Activated naive CD4-positive, alpha-beta T cell treated with anti-CD3 and anti-CD28 coated beads for 36 hours (primary cell): ENCODE measurements at regions not wholly inside any gene's neighbourhood (a gene's known extent, or its start where the extent isn't known, plus 50 kb on each side); places are given as distances from the start of the nearest gene placed in this dataset.

Experiments
- CTCF ChIA-PET: fragments of 350-600 bp; sonication (Branson Sonifier 250); formaldehyde crosslinking; loops from one replicate; lab custom pipeline; 2021; ENCODE audit warnings: antibody characterized with exemption; lab: Charles Lee
- DNase-seq: peaks from one replicate; pipeline ENCODE4 v3.0.0-alpha.2; 2020
- H3K27ac Mint-ChIP-seq: one replicate; pipeline ENCODE4 v1.8.0; 2021; ENCODE audit warnings: mild to moderate bottlenecking, mixed read lengths
- H3K27me3 Mint-ChIP-seq: one replicate; pipeline ENCODE4 v1.8.0; 2021; ENCODE audit warnings: low read depth, mixed read lengths
- H3K36me3 Mint-ChIP-seq: one replicate; pipeline ENCODE4 v1.8.0; 2021; ENCODE audit warnings: low read depth, mixed read lengths
- H3K4me1 Mint-ChIP-seq: one replicate; pipeline ENCODE4 v1.8.0; 2021; ENCODE audit warnings: low read depth, mixed read lengths
- H3K4me3 Mint-ChIP-seq: one replicate; pipeline ENCODE4 v1.8.0; 2021; ENCODE audit warnings: mild to moderate bottlenecking, moderate library complexity, mixed read lengths
- H3K9me3 Mint-ChIP-seq: one replicate; pipeline ENCODE4 v1.8.0; 2021; ENCODE audit warnings: mixed read lengths
- intact Hi-C: fragments of 100-400 bp; cut with micrococcal nuclease; formaldehyde crosslinking; loops from one replicate; pipeline ENCODE4 v1.15.1; 2023

- Mint-ChIP-seq H3K27me3 (peaks cover 4% of the 10 kb centered on the region), H3K27ac (no peak overlapping the region), H3K4me3 (no peak overlapping the region), H3K36me3 (no peaks in the 10 kb centered on the region), H3K9me3 (no peaks in the 10 kb centered on the region), H3K4me1 (no peaks in the 10 kb centered on the region)
- CTCF ChIA-PET, result no interaction called here
- DNase-seq, result no peak
- intact Hi-C loops, result no loop called here
These were observed 639.0 kb upstream of the KLF12 start for GRCh38 chr13:74773248-74773647.

- Mint-ChIP-seq H3K4me1 (no peaks in the 10 kb centered on the region), H3K36me3 (no peaks in the 10 kb centered on the region), H3K4me3 (no peak overlapping the region), H3K27ac (no peak overlapping the region), H3K9me3 (no peaks in the 10 kb centered on the region), H3K27me3 (peaks cover 4% of the 10 kb centered on the region)
- no peak for DNase-seq
- CTCF ChIA-PET, result no interaction called here
- intact Hi-C loops, result no loop called here
These were observed 637.8 kb upstream of the KLF12 start for GRCh38 chr13:74771964-74772363.

- Mint-ChIP-seq H3K27me3 (no peaks in the 10 kb centered on the region), H3K36me3 (no peaks in the 10 kb centered on the region), H3K4me1 (no peaks in the 10 kb centered on the region), H3K4me3 (no peak overlapping the region), H3K27ac (no peak overlapping the region), H3K9me3 (no peaks in the 10 kb centered on the region)
- CTCF ChIA-PET, result no interaction called here
- no peak for DNase-seq
- intact Hi-C loops, result no loop called here
These were observed 636.2 kb upstream of the KLF12 start for GRCh38 chr13:74770361-74770760.

GRCh38 chr13:74769333-74769732 is 635.1 kb upstream of the KLF12 start:
- CTCF ChIA-PET, result interaction anchor here (0.7 kb wide), 1 partner anchor 478 kb away, joined by 3 read pairs; no protein-coding TSS in a partner anchor
- no peaks in the 10 kb centered on the region for H3K9me3 Mint-ChIP-seq
- H3K36me3 Mint-ChIP-seq, result no peaks in the 10 kb centered on the region
- no peak for DNase-seq
- intact Hi-C loops, result no loop called here
- no peak overlapping the region for H3K4me3 Mint-ChIP-seq
- H3K4me1 Mint-ChIP-seq, result no peaks in the 10 kb centered on the region
- H3K27me3 Mint-ChIP-seq, result no peaks in the 10 kb centered on the region
- H3K27ac Mint-ChIP-seq, result no peak overlapping the region

- Mint-ChIP-seq H3K27ac (no peak overlapping the region), H3K4me1 (no peaks in the 10 kb centered on the region), H3K27me3 (no peaks in the 10 kb centered on the region), H3K36me3 (no peaks in the 10 kb centered on the region), H3K9me3 (no peaks in the 10 kb centered on the region), H3K4me3 (no peak overlapping the region)
- DNase-seq, result no peak
- CTCF ChIA-PET, result no interaction called here
- intact Hi-C loops, result no loop called here
These were observed 634.4 kb upstream of the KLF12 start for GRCh38 chr13:74768521-74769085.

GRCh38 chr13:74767050-74767449 is 632.8 kb upstream of the KLF12 start:
- CTCF ChIA-PET, result no interaction called here
- Mint-ChIP-seq H3K4me1 (no peaks in the 10 kb centered on the region), H3K36me3 (no peaks in the 10 kb centered on the region), H3K27ac (no peak overlapping the region), H3K9me3 (no peaks in the 10 kb centered on the region), H3K4me3 (no peak overlapping the region), H3K27me3 (no peaks in the 10 kb centered on the region)
- intact Hi-C loops, result no loop called here
- DNase-seq, result no peak

GRCh38 chr13:74765955-74766354 is 631.8 kb upstream of the KLF12 start:
- intact Hi-C loops, result no loop called here
- H3K4me1 Mint-ChIP-seq, result no peaks in the 10 kb centered on the region
- no peaks in the 10 kb centered on the region for H3K27me3 Mint-ChIP-seq
- H3K27ac Mint-ChIP-seq, result no peak overlapping the region
- no peak overlapping the region for H3K4me3 Mint-ChIP-seq
- no peaks in the 10 kb centered on the region for H3K9me3 Mint-ChIP-seq
- CTCF ChIA-PET, result interaction anchor here (0.7 kb wide), 1 partner anchor 63 kb away, joined by 4 read pairs; no protein-coding TSS in a partner anchor
- no peaks in the 10 kb centered on the region for H3K36me3 Mint-ChIP-seq
- no peak for DNase-seq

- Mint-ChIP-seq H3K27ac (no peak overlapping the region), H3K9me3 (no peaks in the 10 kb centered on the region), H3K27me3 (no peaks in the 10 kb centered on the region), H3K4me1 (no peaks in the 10 kb centered on the region), H3K4me3 (no peak overlapping the region), H3K36me3 (no peaks in the 10 kb centered on the region)
- no peak for DNase-seq
- intact Hi-C loops, result no loop called here
- CTCF ChIA-PET, result no interaction called here
These were observed 627.9 kb upstream of the KLF12 start for GRCh38 chr13:74761801-74762757.

GRCh38 chr13:74758188-74758587 is 624.0 kb upstream of the KLF12 start:
- Mint-ChIP-seq H3K27ac (no peak overlapping the region), H3K27me3 (no peaks in the 10 kb centered on the region), H3K36me3 (no peaks in the 10 kb centered on the region), H3K4me3 (no peak overlapping the region), H3K9me3 (no peaks in the 10 kb centered on the region), H3K4me1 (no peaks in the 10 kb centered on the region)
- no peak for DNase-seq
- intact Hi-C loops, result no loop called here
- CTCF ChIA-PET, result no interaction called here

- Mint-ChIP-seq H3K36me3 (no peaks in the 10 kb centered on the region), H3K9me3 (no peaks in the 10 kb centered on the region), H3K27ac (no peak overlapping the region), H3K27me3 (no peaks in the 10 kb centered on the region), H3K4me3 (no peak overlapping the region), H3K4me1 (no peaks in the 10 kb centered on the region)
- CTCF ChIA-PET, result no interaction called here
- intact Hi-C loops, result no loop called here
- DNase-seq, result peak; percentile 5
These were observed 620.9 kb upstream of the KLF12 start for GRCh38 chr13:74755065-74755464.

GRCh38 chr13:74751739-74752138 is 617.5 kb upstream of the KLF12 start:
- no peaks in the 10 kb centered on the region for H3K4me1 Mint-ChIP-seq
- no peaks in the 10 kb centered on the region for H3K9me3 Mint-ChIP-seq
- no peak for DNase-seq
- intact Hi-C loops, result no loop called here
- CTCF ChIA-PET, result no interaction called here
- H3K4me3 Mint-ChIP-seq, result no peak overlapping the region
- no peaks in the 10 kb centered on the region for H3K27me3 Mint-ChIP-seq
- no peaks in the 10 kb centered on the region for H3K36me3 Mint-ChIP-seq
- no peak overlapping the region for H3K27ac Mint-ChIP-seq

- Mint-ChIP-seq H3K4me3 (no peak overlapping the region), H3K4me1 (no peaks in the 10 kb centered on the region), H3K27me3 (no peaks in the 10 kb centered on the region), H3K9me3 (no peaks in the 10 kb centered on the region), H3K36me3 (no peaks in the 10 kb centered on the region), H3K27ac (no peak overlapping the region)
- intact Hi-C loops, result no loop called here
- no peak for DNase-seq
- CTCF ChIA-PET, result no interaction called here
These were observed 613.2 kb upstream of the KLF12 start for GRCh38 chr13:74747186-74747955.
